GM18519 (cell line): ENCODE measurements at regions not wholly inside any gene's neighbourhood (a gene's known extent, or its start where the extent isn't known, plus 50 kb on each side); places are given as distances from the start of the nearest gene placed in this dataset.

Experiments used
- ATAC-seq: cut with Tn5 transposase; IDR thresholded peaks from one replicate; pipeline ENCODE4 v1.9.1; 2021; ENCODE audit warnings: mild to moderate bottlenecking, moderate library complexity; ENCODE audit not compliant: unreplicated experiment, low FRiP score

GRCh38 chr2:216808805-216809425 is 50.9 kb downstream of the TNP1 start:
- ATAC-seq = no peak

DNA sequence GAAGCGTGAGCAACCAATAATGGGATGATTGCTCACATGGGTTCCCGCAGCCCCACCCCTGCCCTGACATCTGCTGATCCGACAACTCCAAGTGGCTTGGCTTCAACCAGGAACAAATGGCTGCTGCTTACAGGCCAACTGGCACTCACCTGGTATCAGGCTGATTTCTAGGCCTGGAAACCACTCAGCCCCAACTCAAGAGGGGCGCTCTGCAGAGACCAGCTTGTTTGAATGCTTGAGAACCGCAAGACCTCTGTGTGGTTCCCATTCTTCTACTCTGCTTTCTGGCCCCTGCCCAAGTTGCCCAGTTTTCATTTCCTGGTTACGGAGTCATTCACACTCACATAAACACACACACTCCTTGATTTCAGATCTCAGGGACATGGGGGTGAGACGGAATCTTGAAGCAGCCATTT is 52.0 kb downstream of the TNP1 start:
- ATAC-seq = no peak

GRCh38 chr2:216804357-216805350 is 55.2 kb downstream of the TNP1 start:
- ATAC-seq = no peak

DNA sequence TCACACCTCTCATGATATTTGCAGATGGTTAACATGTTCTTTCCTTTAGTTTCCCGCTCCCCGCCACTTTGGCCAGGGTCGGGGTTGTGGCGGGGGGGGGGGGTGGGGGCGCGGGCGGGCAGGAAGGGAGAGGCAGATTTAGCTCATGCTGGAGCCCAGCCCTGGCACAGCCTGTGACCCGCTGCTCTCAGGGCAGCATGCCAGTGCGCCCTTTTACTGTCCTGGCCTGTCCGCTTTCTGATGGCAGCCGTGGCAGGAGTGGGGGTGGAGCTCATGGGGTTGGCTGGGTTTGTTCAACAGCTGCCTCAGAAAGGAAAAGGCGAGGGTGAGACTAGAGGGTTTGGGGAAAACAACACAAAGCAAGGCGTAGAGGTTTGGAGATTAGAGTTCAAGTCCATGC is 56.1 kb downstream of the TNP1 start:
- ATAC-seq = no peak

DNA sequence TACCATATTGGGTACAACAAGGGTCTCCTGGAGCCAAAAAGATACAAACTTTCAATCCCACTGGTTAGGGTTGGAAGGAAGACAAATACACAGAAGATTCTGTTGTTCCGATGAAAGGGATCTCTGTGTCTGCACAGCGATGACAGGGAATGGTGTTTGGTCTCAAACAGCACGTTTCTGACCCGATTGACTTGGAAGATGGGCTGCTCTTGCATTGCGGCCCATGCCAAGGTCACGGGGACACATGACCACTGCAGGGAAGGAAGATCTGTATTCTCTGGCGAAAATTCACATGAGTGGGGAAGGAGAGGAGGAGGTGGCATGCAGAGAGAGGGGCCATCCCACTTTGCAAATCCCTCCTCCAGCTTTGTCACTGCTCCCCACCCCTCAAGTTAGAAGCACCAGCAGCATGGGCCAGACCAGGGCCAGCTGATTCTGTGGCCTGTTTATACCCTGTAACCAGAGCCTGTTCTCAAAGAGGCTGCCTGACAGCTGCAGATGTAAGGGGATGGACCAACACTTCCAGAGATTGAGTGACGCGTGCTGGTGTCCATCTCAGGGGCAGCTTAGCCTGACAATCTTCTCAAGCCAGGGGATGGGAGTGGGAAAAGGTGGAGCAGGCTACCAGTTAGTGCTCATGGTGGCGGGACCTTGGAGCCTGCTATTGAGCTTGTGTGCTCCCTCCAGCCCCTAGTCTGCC is 57.2 kb downstream of the TNP1 start:
- no peak for ATAC-seq

- ATAC-seq = no peak
Measured at GRCh38 chr2:216800836-216801235, 59.0 kb downstream of the TNP1 start.

GRCh38 chr2:216799873-216800431 is 59.9 kb downstream of the TNP1 start:
- ATAC-seq = no peak

DNA sequence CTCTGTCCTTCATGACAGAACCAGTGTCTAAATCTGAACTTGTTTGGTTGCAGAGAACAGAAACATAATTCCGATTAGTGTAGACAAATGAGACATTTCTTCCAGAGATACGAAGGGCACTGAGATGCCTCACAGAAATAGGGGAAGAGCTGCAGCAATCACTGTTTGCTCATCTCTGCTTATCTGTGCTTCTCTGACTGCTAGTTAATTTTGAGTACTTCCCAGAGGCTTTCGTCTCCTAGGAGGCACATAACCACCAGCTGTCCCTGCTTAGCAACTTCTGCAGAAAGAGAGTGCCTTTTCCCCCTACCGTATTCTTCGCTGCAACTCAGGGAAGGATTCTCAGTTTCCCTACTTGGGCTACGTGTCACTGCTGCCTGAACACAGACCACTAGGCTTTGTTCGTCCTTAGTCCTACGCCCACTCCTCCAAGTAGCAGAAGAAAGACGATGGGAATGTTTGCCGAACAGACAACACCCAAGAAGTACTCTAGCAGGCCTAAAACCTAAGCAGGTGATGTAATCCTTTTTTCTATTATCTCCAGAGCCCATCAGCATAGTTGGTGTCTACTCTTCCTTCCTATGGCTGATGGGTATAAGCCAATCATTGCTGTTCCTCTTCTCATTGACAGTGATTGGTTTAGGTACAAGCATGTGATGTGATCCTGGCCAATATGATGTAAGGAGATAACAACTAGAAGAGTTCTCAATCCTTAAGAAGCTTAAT is 63.6 kb downstream of the TNP1 start:
- ATAC-seq = no peak

DNA sequence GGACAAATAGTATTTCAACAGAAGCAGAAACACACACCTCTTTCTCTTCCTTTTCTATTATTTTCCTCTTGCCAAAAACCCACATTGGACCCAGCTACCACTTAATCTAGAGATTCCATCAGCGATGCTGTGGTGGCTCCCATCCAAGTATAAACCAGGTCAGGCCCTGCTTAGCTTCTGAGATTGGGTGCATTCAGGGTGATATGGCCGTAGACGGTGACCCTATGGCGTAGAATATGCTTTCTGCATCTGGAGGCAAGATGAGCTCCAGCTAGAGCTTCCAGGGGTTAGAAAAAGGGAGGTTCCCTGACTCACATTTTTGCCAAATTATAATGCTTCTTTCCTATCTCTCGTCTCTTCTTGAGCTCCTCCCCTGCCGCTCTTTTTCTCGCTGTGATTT is 66.5 kb downstream of the TNP1 start:
- no peak for ATAC-seq

- ATAC-seq = no peak
Measured at GRCh38 chr2:216792222-216793021, 67.4 kb downstream of the TNP1 start.

DNA sequence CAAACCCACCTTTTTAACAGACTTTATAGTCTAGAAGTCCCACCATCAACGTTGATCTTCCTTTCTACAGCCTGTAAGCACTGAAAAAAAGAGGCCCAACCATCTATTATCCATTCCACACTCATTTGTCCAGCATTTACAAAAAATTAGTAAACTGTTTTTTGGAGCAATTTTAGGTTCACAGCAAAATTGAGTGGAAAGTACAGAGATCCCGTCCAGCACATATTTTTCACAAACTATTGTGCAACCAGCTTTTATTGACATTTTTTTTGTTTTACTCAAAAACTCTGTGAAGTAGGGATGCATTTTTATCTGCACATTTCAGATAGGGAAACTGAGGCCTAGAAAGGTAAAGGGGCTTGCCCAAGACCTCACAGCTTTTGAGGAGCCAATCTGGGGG is 68.6 kb downstream of the TNP1 start:
- no peak for ATAC-seq

GRCh38 chr2:216789081-216789480 is 70.8 kb downstream of the TNP1 start:
- ATAC-seq = no peak

GRCh38 chr2:216787851-216788540 is 71.9 kb downstream of the TNP1 start:
- ATAC-seq = no peak

DNA sequence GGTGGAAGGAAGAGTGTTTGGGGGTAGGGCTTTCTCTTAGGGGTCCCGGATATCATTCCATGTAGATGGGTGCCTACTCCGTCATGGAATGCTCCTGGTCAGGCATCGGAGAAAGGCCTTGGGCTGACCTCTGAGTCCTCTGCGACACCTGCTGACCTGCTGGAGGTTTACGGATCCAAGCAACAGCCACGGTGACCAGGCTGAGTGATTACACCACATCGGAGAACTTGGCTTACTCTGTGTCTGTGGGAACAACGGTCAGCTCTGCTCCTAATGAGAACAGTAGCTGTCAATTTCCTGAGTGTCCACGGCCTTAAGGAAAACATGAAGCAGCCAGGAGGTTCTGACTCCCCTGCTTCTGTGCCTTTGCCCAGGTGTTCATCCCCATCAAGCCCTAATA is 73.2 kb downstream of the TNP1 start:
- no peak for ATAC-seq

DNA sequence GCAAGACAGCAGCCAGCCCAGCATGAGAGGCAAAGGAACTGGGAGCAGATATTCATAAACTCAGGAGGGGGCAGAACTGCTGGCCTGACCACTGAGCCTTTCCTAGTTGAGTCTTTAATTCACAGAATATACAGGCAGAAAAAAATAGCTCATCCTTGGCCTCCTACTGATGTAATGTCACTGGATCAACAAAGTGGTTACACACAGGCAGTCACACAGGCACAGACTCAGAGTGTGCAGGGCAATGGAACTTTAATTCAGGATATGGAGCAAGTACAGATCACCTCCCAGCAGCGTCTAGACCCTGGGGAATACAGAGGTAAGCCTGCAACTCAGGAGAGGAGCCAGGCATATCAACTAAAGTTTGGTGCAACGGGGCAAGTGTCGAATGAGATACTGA is 75.4 kb downstream of the TNP1 start:
- ATAC-seq = no peak

DNA sequence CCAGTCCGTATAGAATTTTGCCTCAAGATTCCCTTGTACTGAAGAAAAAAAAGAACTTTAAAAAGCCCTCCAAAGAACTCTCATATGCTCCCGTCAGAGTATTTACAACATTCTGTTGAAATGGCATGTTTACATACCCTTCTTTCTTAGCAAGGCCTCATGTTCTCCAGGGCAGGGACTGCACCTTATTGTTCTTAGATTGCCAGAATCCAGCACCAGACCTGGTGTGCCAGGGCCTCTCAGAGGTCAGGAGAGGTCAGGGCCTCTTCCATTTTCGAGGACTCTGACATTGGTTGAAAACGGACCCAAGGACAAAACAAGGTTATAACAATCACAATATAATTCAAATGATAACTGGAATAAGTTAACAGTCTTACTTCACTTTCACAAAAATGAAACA is 78.2 kb downstream of the TNP1 start:
- ATAC-seq = no peak

- ATAC-seq = no peak
Measured at GRCh38 chr2:216780843-216781242, 79.0 kb downstream of the TNP1 start.

GRCh38 chr2:216777637-216778273 is 82.1 kb downstream of the TNP1 start:
- peak; percentile 97 for ATAC-seq
